ENCODE measurements at regions not wholly inside any gene's neighbourhood (a gene's known extent, or its start where the extent isn't known, plus 50 kb on each side); places are given as distances from the start of the nearest gene placed in this dataset.

DNA sequence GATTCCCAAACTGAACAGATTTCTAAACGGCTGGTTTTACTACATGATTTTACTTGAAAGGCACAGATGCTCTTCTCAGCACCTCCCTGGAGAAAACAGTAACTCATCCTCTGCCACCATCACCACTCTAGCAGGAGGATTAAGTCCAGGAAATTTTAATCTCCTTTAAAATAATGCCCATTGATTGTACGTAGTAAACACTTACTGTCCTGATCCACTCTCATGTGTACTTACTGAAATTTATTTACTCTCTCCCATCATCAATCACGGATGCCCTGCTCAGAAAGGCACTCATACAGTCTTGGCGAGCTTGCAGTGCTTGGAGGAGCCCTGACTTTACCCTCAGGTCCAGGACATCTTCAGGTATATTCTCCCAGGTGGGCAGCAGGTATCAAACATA is 239.8 kb upstream of the EGLN3 start:
- TF ChIP-seq CTCF (IDR thresholded peaks at IDR 0.05; ENCODE audit: low read depth, low read length) (no peak), EZH2phosphoT487 (IDR thresholded peaks at IDR 0.05; ENCODE audit: low read depth) (no peak)

DNA sequence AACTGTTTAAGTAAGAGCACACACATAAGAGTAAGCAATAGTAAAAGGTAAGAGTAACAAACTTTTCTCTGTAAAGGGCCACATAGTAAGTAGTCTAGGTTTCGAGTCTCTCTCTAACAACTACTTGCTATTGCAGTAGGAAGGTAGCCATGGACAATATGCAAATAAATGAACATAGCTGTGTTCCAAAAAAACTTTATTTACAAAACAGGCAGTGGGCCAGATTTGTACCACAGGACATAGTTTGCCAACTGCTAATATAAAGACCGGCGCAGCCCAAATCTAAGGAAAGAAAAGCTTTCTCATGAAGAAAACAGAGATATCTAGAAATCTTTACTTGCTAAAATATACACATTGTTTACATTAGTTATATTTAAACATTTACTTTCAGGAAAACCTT is 239.0 kb upstream of the EGLN3 start:
- Histone ChIP-seq H3K4me1 (ENCODE audit: low read length) (no peaks in the 10 kb centered on the region), H3K27ac (ENCODE audit: low read length) (no peak overlapping the region), H2AFZ (ENCODE audit: low read depth, low read length) (no peak overlapping the region), H3K27me3 (ENCODE audit: low read depth, low read length) (no peaks in the 10 kb centered on the region), H3K4me2 (ENCODE audit: low read length) (no peak overlapping the region), H3K4me3 (ENCODE audit: low read length) (no peak overlapping the region), H4K20me1 (ENCODE audit: insufficient read depth, low read length) (no peaks in the 10 kb centered on the region), H3K9ac (ENCODE audit: low read length) (no peak overlapping the region), H3K9me3 (ENCODE audit: insufficient read depth, low read length) (no peaks in the 10 kb centered on the region), H3K36me3 (replicated peaks; ENCODE audit: low read depth, low read length) (no peaks in the 10 kb centered on the region), H3K79me2 (ENCODE audit: low read length) (no peaks in the 10 kb centered on the region)
- TF ChIP-seq CTCF (IDR thresholded peaks at IDR 0.05; ENCODE audit: low read depth, low read length): no peak
- TF ChIP-seq EZH2phosphoT487 (IDR thresholded peaks at IDR 0.05; ENCODE audit: low read depth): no peak

More for the DNA sequence above, 239.8 kb upstream of the EGLN3 start:
- Histone ChIP-seq H3K4me2 (ENCODE audit: low read length) (no peak overlapping the region), H3K9me3 (ENCODE audit: insufficient read depth, low read length) (no peaks in the 10 kb centered on the region), H2AFZ (ENCODE audit: low read depth, low read length) (no peak overlapping the region), H3K4me1 (ENCODE audit: low read length) (no peaks in the 10 kb centered on the region), H3K9ac (ENCODE audit: low read length) (no peak overlapping the region), H3K4me3 (ENCODE audit: low read length) (no peak overlapping the region), H3K27me3 (ENCODE audit: low read depth, low read length) (no peaks in the 10 kb centered on the region), H4K20me1 (ENCODE audit: insufficient read depth, low read length) (no peaks in the 10 kb centered on the region), H3K27ac (ENCODE audit: low read length) (no peak overlapping the region), H3K79me2 (ENCODE audit: low read length) (no peaks in the 10 kb centered on the region), H3K36me3 (replicated peaks; ENCODE audit: low read depth, low read length) (no peaks in the 10 kb centered on the region)

DNA sequence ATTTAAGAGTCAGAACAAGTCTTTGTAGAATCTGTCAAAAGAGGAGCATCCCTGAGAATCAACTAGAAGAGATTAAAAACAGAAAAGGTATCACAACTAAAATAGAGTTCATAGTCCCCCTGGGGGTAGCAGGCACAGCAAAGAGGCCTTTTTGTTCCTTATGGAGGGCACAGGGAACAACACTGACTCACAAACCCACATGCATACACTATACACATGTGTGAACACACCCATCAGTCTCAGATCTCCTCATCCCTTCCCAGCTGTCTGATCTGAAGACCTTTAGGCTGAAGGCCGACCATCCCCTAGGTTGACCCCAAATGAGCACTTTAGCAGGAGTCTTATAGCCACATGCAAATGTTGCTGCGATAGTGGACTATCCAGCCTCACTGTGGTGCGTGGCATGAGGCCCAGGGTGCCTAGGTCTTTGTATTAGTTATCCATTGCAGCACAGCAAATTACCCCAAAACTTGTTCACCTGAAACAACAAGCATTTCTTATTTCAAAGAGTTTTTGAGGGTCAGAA is 236.7 kb upstream of the EGLN3 start:
- H3K27ac ChIP-seq (ENCODE audit: low read length): no peak overlapping the region
- H3K36me3 ChIP-seq (replicated peaks; ENCODE audit: low read depth, low read length): no peaks in the 10 kb centered on the region
- TF ChIP-seq EZH2phosphoT487 (IDR thresholded peaks at IDR 0.05; ENCODE audit: low read depth) (no peak), CTCF (IDR thresholded peaks at IDR 0.05; ENCODE audit: low read depth, low read length) (no peak)
- no peaks in the 10 kb centered on the region for H4K20me1 ChIP-seq (ENCODE audit: insufficient read depth, low read length)
- no peak overlapping the region for H3K4me2 ChIP-seq (ENCODE audit: low read length)
- no peak overlapping the region for H3K9ac ChIP-seq (ENCODE audit: low read length)
- H3K9me3 ChIP-seq (ENCODE audit: insufficient read depth, low read length): no peaks in the 10 kb centered on the region
- H3K79me2 ChIP-seq (ENCODE audit: low read length): no peaks in the 10 kb centered on the region
- H3K27me3 ChIP-seq (ENCODE audit: low read depth, low read length): no peaks in the 10 kb centered on the region
- H3K4me3 ChIP-seq (ENCODE audit: low read length): no peak overlapping the region
- no peak overlapping the region for H2AFZ ChIP-seq (ENCODE audit: low read depth, low read length)
- H3K4me1 ChIP-seq (ENCODE audit: low read length): no peaks in the 10 kb centered on the region

GRCh38 chr14:34187061-34187460 is 236.2 kb upstream of the EGLN3 start:
- no peaks in the 10 kb centered on the region for H3K79me2 ChIP-seq (ENCODE audit: low read length)
- no peak overlapping the region for H3K4me2 ChIP-seq (ENCODE audit: low read length)
- H3K27me3 ChIP-seq (ENCODE audit: low read depth, low read length): no peaks in the 10 kb centered on the region
- no peak overlapping the region for H2AFZ ChIP-seq (ENCODE audit: low read depth, low read length)
- H3K9me3 ChIP-seq (ENCODE audit: insufficient read depth, low read length): no peaks in the 10 kb centered on the region
- no peaks in the 10 kb centered on the region for H3K36me3 ChIP-seq (replicated peaks; ENCODE audit: low read depth, low read length)
- no peak overlapping the region for H3K27ac ChIP-seq (ENCODE audit: low read length)
- no peaks in the 10 kb centered on the region for H3K4me1 ChIP-seq (ENCODE audit: low read length)
- no peak overlapping the region for H3K4me3 ChIP-seq (ENCODE audit: low read length)
- no peaks in the 10 kb centered on the region for H4K20me1 ChIP-seq (ENCODE audit: insufficient read depth, low read length)
- TF ChIP-seq EZH2phosphoT487 (IDR thresholded peaks at IDR 0.05; ENCODE audit: low read depth) (no peak), CTCF (IDR thresholded peaks at IDR 0.05; ENCODE audit: low read depth, low read length) (no peak)
- H3K9ac ChIP-seq (ENCODE audit: low read length): no peak overlapping the region

All from OCI-LY3 (cell line).